ENCODE measurements at regions not wholly inside any gene's neighbourhood (a gene's known extent, or its start where the extent isn't known, plus 50 kb on each side); places are given as distances from the start of the nearest gene placed in this dataset.

DNA sequence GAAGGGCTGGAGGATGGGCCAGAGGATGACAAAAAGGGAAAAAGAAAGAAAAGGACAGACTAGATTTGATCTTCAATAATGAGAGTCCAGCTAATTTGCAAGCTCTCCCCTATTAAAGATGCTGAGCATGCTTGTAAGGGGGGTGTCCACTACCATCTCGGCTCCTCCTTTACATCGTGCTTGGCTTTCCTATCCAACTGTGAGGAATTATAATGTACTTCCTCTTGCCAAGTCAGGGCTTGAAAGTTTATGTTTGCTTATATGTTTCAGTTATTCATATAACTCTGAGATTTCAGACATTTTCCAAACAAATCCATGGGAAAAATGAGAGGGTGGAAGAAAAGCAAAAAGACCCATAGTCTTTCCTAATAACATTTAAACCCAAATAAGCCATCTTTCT lies 387.1 kb downstream of the METTL15 start:
- no peak for DNase-seq

DNA sequence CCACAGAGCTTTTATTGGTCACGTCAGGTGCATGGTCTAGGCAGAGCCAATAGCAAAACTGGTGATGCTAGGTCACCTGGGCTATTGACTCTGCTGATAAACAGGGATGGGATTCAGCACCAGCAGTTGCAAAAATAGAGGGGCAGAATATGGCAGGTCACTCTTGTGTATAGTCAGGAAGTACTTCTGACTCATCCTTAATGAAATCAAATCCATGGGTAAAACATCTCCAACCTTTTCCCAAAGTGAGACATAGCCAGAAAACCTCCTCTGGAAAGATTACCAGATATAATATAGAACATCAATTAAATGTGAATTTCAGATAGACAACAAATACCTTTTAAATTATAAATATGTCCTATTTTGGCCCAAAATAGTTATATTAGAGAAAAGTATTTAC lies 383.2 kb downstream of the METTL15 start:
- no peak for DNase-seq

GRCh38 chr11:28490773-28491382 lies 382.7 kb downstream of the METTL15 start:
- DNase-seq = no peak

DNA sequence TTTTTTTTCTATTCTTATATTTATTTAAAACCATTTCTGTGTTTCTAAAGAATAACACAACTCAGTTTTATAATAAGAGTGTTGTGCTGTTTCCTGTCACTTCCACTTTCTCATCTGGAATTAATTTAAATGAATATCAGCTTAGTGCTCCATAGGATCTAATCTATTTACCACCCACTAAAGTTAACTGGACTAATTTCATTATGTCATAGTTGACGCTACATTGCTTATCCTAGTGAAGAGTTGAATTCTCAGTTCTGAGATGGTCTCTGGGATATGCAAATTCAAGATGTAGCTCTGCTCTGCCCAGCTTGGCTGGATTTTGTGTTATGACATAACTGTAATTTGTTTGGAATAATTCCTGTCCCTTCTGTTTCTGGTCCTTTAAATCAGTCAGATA lies 380.1 kb downstream of the METTL15 start:
- DNase-seq = no peak

DNA sequence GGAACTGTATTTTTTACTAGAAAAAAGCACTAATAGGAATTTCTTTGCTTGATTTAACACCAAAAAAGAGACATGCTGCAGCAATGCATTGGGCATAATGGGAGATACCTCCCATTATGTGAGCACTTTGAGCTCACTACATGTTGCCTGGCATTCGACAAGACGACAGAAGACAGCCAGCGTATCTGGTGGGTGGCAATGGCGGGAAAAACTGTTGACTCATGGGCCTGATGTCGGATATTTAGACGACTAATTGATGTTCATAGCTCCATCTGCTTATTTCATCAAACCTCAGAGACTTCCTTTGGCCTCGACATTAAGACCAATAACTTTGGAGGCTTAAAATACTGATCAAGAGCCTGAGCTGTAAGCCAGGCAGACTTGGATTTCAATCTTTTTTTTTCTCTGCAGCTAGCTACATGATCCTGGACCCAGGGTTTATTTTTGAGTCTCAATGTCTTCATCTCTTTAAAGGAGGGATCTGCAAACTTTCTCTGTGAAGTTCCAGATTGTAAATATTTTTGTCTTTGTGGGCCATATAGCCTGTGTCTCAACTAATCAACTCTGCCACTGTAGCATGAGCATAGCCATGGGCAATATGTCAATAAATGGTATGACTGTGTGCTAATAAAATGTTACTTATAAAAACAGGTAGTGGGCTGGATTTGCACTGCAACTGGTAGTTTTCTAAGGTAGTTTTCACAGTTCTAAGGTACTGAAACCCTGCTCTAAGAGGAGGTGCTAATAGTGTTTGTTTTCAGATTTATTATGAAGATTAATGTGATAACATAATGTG lies 375.1 kb downstream of the METTL15 start:
- no peak for DNase-seq

GRCh38 chr11:28482666-28483065 lies 374.5 kb downstream of the METTL15 start:
- DNase-seq = no peak

- no peak for DNase-seq
These were observed 373.7 kb downstream of the METTL15 start for GRCh38 chr11:28481616-28482480.

GRCh38 chr11:28480406-28480805 lies 372.2 kb downstream of the METTL15 start:
- DNase-seq = no peak

- no peak for DNase-seq
These were observed 368.7 kb downstream of the METTL15 start for GRCh38 chr11:28476864-28477263.

- DNase-seq = no peak
These were observed 367.9 kb downstream of the METTL15 start for GRCh38 chr11:28476049-28476448.

DNA sequence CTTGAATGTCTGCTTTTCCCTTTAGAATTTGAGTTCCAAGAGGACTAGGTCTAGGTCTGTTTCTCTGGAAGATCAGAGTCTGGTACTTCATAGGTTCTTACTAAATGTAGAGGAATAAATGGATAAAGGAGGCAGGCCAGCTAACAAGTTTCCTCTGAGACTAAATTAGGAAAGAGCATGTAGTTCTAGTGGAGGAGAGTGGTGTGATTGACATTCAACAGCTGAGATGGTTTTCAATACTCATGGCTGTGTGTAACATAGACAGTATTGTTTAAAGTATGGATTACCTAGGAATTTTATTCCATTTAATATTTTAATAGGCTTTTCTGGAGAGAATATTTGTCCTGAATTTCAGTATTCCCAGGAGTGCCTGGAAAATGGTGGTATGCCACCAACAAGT lies 364.7 kb downstream of the METTL15 start:
- DNase-seq = no peak

- DNase-seq = no peak
These were observed 363.3 kb downstream of the METTL15 start for GRCh38 chr11:28471537-28471936.

GRCh38 chr11:28470180-28470579 lies 362.0 kb downstream of the METTL15 start:
- DNase-seq = no peak

DNA sequence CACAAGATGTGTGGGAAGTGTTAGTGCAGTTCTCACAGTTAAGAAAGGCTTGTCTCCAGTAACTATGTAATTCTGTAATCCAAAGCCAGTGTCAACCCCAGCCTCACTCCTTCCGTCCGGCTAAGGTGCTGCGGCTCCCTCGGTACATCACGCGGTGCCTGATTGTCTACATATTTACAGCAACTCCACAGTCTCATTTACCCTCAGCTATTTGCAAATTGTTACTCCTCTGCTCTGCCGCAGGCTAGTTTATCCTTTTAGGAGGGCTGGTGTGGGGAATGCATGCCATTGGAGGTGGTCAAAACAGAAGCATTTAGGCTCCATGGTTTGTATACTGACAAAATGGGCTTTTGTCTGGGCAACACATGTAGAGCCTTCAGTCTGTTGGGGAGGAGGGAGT lies 358.3 kb downstream of the METTL15 start:
- no peak for DNase-seq

DNA sequence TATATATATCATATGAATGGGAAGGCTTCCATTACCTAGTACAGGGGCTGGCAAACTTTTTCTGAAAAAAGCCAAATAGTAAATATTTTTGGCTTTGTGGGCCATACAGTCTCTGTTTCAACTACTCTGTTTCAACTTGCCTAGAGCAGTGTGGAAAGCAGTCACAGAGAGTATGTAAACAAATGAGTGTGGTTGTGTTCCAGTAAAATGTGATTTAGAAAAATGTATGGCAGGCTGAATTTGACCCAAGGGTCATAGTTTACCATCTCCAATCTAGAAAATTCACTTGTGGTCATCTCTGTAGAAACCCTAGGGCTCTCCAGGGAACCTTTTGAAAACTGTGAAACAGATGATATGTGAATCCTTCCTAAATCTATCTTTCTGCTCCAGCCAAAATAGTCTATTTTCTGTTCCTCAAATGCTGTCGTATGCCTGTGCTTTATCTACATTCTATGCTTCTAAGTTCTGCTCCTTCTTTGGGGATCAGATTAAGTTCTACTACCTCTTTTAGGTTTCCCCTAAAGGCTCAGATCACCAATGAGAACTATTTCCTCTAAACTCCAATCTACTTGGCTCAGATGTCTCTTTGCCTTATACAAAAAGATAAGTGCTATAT lies 356.2 kb downstream of the METTL15 start:
- no peak for DNase-seq

- no peak for DNase-seq
These were observed 355.6 kb downstream of the METTL15 start for GRCh38 chr11:28463826-28464225.

GRCh38 chr11:28461846-28462245 lies 353.7 kb downstream of the METTL15 start:
- no peak for DNase-seq

- DNase-seq = no peak
These were observed 353.1 kb downstream of the METTL15 start for GRCh38 chr11:28461338-28461737.

GRCh38 chr11:28460348-28460747 lies 352.2 kb downstream of the METTL15 start:
- DNase-seq = no peak

DNA sequence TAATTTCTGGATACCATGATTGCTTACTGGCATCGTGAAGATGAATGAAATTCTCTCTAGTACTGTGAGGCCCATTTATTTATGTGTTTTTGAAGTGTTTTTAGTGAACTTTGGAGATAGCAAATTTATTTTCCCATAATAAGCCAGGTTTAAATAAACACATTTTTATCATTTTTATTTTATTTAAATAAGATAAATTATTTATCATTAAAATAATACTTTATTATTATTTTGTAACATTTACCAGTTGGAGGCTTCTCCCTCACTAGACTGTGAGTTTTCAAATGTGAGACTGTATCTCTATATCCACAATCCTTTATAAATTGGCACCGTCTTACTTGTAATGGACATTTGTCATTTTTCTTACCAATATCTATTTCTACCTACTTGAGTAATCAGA lies 351.7 kb downstream of the METTL15 start:
- no peak for DNase-seq

GRCh38 chr11:28457481-28458065 lies 349.4 kb downstream of the METTL15 start:
- DNase-seq = no peak

DNA sequence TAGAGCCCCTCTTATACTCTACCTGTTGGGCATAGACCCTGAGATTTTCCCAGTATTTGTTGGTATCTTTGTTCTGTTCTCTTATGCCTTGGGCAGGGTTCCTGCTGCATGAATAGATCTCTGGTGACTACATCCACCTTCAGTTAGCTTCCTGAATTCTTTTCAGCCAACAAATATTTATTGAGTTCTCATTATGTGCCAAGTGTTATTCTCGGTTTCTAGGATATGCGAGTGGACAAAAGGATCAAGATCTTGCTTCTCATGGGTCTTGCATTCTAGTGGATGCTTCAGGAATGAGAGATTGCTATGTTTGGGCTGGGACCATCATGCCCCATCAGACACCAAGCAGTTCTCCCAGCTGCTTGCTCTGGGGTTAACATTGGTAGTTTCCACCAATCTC lies 340.0 kb downstream of the METTL15 start:
- no peak for DNase-seq

- DNase-seq = no peak
These were observed 339.0 kb downstream of the METTL15 start for GRCh38 chr11:28447226-28447625.

Measured in inflammatory macrophage treated with lipopolysaccharide for 1 hour (primary cell).